Peyer's patch (tissue), 4 donors: ENCODE measurements at regions not wholly inside any gene's neighbourhood (a gene's known extent, or its start where the extent isn't known, plus 50 kb on each side); places are given as distances from the start of the nearest gene placed in this dataset.

ENCODE experiments used
- POLR2A ChIP-seq, 2 donors: fragments of 450-650 bp; IDR thresholded peaks; one replicate each; pipeline ENCODE4 v1.5.1; 2017; ENCODE audit warnings: antibody characterized with exemption in 2 of 2, mild to moderate bottlenecking in 2 of 2, moderate library complexity in 2 of 2
- TF ChIP-seq, protein P1 (sequence below), 6 experiments: fragments of 450-650 bp in 4 of 6; fragments of 200-600 bp in 2 of 6; sonication (generic) in 1 of 6; IDR thresholded peaks; one replicate each; pipeline ENCODE4 v1.5.1; 2017 to 2019; ENCODE audit warnings: antibody characterized with exemption in 6 of 6, mild to moderate bottlenecking in 3 of 6, moderate library complexity in 1 of 6

DNA sequence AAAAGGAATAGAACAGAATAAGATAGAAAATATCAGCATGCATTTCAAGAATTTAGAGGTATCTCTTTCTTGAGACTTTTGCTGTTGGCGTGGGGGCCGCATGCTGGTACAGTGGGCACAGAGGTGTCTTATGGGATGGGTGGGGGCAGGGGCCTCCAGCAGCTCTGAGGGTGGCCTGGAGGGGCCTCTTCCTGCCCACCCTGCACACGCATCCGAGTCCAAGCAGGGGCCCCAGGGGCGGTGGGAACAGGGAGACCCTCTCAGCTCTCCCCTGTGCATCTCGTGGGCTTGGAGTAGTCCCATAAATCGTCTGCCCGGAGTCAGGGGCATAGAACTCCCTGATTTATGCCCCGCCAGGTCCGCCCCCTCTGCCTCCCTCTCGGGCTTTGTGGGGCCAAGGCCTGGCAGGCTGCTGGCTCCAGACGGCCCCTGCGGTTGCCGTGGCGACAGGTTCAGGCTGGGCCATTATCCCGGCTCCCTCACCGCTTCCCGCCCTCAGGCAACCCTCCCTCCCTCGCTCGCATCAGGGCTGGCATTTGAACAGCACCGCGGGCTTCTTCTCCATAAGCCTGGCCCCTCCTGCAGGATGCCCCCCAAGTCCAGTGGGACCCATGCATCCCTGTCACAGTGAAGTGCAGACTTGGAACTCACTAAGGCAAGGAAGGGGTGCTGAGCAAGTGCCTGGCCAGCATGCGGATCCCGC is 133.2 kb upstream of the ZBTB40 start:
- TF ChIP-seq, protein P1, sequence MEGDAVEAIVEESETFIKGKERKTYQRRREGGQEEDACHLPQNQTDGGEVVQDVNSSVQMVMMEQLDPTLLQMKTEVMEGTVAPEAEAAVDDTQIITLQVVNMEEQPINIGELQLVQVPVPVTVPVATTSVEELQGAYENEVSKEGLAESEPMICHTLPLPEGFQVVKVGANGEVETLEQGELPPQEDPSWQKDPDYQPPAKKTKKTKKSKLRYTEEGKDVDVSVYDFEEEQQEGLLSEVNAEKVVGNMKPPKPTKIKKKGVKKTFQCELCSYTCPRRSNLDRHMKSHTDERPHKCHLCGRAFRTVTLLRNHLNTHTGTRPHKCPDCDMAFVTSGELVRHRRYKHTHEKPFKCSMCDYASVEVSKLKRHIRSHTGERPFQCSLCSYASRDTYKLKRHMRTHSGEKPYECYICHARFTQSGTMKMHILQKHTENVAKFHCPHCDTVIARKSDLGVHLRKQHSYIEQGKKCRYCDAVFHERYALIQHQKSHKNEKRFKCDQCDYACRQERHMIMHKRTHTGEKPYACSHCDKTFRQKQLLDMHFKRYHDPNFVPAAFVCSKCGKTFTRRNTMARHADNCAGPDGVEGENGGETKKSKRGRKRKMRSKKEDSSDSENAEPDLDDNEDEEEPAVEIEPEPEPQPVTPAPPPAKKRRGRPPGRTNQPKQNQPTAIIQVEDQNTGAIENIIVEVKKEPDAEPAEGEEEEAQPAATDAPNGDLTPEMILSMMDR (IDR thresholded peaks at IDR 0.05), result no peak
- TF ChIP-seq POLR2A (IDR thresholded peaks at IDR 0.05), result no peak
